ENCODE measurements at regions not wholly inside any gene's neighbourhood (a gene's known extent, or its start where the extent isn't known, plus 50 kb on each side); places are given as distances from the start of the nearest gene placed in this dataset.

DNA sequence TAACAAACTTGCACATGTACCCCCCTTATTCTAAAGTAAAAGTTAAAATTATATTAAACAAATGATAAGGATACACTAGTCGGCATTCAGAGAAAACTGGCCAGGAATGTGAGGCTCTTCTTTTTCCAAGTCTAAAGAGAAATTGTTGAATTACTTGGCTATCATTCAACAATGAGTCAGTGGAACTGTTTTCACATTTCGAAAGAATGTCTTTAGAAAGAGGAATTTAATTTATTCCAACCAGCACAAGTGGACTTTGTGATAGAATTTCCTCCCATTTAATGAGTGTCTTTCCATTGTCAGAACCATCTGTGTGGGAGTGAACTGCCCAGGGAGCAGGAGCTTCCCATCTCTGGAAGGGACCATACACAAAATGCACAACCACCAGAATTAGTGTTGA, 792.2 kb downstream of the EPHA4 start:
- no peak for TF ChIP-seq EZH2phosphoT487 (IDR thresholded peaks at IDR 0.05; ENCODE audit: insufficient read depth, low read depth)
- no peak for TF ChIP-seq EZH2 (IDR thresholded peaks at IDR 0.05; ENCODE audit: insufficient read depth, poor library complexity, severe bottlenecking)
